ENCODE measurements at regions not wholly inside any gene's neighbourhood (a gene's known extent, or its start where the extent isn't known, plus 50 kb on each side); places are given as distances from the start of the nearest gene placed in this dataset.

- H3K9me3 Mint-ChIP-seq, result peaks cover 7% of the 10 kb centered on the region
- H3K27me3 Mint-ChIP-seq (ENCODE audit: low read depth), result peaks cover 5% of the 10 kb centered on the region; the same call in 1 of the 2 replicates
- peaks cover 9% of the 10 kb centered on the region for H3K4me1 Mint-ChIP-seq
- H3K4me3 Mint-ChIP-seq, result no peak overlapping the region
- no peak for DNase-seq (ENCODE audit: low spot score)
- H3K27ac Mint-ChIP-seq, result no peak overlapping the region
- no peaks in the 10 kb centered on the region for H3K36me3 Mint-ChIP-seq
- ATAC-seq, result no peak
- ChIA-PET CTCF (interaction anchor here (0.8 to 1.0 kb wide), 3 partner anchors 20 to 357 kb away, joined by 3 to 5 read pairs (median 3); no protein-coding TSS in a partner anchor), POLR2A (no interaction called here)
- TF ChIP-seq NR2C2 (CRISPR knock-in tag; IDR thresholded peaks at IDR 0.05) (no peak), CBFB (CRISPR knock-in tag; IDR thresholded peaks at IDR 0.05; ENCODE audit: low read depth) (no peak), ZNF138 (CRISPR knock-in tag; conservative IDR thresholded peaks at IDR 0.05) (no peak), SMAD4 (CRISPR knock-in tag; IDR thresholded peaks at IDR 0.05) (no peak), HMGA2 (CRISPR knock-in tag; IDR thresholded peaks at IDR 0.05) (no peak), ZNF317 (CRISPR knock-in tag; IDR thresholded peaks at IDR 0.05; ENCODE audit: borderline replicate concordance, low read depth) (no peak), ZMAT4 (CRISPR knock-in tag; IDR thresholded peaks at IDR 0.05) (no peak), ZNF512 (CRISPR knock-in tag; IDR thresholded peaks at IDR 0.05; ENCODE audit: borderline replicate concordance) (no peak), EMX1 (CRISPR knock-in tag; IDR thresholded peaks at IDR 0.05) (no peak), SOX15 (CRISPR knock-in tag; IDR thresholded peaks at IDR 0.05) (no peak), JAZF1 (CRISPR knock-in tag; IDR thresholded peaks at IDR 0.05) (no peak), MYBL2 (CRISPR knock-in tag; IDR thresholded peaks at IDR 0.05) (no peak)
- TF ChIP-seq, protein P1, sequence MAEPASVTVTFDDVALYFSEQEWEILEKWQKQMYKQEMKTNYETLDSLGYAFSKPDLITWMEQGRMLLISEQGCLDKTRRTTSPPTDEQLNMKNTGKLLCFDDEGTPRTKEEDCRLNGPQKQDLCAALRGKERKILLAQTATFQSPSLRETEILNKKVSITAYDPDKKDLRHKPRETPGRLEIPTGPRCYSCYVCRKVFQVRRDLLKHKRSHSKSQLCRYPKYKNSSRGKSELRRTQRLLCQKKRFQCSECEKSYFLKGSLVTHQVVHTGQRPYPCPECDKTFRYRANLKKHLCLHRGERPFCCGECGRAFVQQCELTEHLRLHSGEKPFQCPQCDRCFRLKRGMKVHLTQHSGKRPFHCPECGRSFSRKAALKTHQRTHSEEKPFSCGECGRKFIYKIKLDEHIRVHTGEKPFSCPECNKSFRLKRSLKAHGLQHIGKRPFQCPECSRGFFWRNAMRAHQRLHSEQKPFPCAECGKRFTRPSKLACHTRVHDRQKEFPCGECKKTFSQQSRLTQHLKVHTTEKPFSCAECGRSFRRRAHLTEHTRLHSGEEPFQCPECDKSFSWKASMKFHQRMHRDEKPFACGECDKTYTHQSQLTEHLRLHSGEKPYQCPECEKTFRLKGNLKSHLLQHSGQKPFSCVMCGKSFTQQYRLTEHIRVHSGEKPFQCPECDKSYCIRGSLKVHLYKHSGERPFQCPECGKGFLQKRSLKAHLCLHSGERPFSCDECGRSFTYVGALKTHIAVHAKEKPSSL (CRISPR knock-in tag; conservative IDR thresholded peaks at IDR 0.05), result no peak
- TF ChIP-seq, protein P2, sequence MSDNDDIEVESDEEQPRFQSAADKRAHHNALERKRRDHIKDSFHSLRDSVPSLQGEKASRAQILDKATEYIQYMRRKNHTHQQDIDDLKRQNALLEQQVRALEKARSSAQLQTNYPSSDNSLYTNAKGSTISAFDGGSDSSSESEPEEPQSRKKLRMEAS (CRISPR knock-in tag; IDR thresholded peaks at IDR 0.05), result no peak
- TF ChIP-seq, protein P3, sequence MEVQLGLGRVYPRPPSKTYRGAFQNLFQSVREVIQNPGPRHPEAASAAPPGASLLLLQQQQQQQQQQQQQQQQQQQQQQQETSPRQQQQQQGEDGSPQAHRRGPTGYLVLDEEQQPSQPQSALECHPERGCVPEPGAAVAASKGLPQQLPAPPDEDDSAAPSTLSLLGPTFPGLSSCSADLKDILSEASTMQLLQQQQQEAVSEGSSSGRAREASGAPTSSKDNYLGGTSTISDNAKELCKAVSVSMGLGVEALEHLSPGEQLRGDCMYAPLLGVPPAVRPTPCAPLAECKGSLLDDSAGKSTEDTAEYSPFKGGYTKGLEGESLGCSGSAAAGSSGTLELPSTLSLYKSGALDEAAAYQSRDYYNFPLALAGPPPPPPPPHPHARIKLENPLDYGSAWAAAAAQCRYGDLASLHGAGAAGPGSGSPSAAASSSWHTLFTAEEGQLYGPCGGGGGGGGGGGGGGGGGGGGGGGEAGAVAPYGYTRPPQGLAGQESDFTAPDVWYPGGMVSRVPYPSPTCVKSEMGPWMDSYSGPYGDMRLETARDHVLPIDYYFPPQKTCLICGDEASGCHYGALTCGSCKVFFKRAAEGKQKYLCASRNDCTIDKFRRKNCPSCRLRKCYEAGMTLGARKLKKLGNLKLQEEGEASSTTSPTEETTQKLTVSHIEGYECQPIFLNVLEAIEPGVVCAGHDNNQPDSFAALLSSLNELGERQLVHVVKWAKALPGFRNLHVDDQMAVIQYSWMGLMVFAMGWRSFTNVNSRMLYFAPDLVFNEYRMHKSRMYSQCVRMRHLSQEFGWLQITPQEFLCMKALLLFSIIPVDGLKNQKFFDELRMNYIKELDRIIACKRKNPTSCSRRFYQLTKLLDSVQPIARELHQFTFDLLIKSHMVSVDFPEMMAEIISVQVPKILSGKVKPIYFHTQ (CRISPR knock-in tag; IDR thresholded peaks at IDR 0.05), result no peak
Measured at GRCh38 chr18:46301081-46301480, 196.9 kb downstream of the HAUS1 start.

GRCh38 chr18:46301571-46301970 lies 197.4 kb downstream of the HAUS1 start:
- Mint-ChIP-seq H3K27me3 (ENCODE audit: low read depth) (peaks cover 5% of the 10 kb centered on the region; the same call in 1 of the 2 replicates), H3K4me1 (peaks cover 6% of the 10 kb centered on the region), H3K9me3 (peaks cover 11% of the 10 kb centered on the region), H3K36me3 (no peaks in the 10 kb centered on the region), H3K4me3 (no peak overlapping the region), H3K27ac (no peak overlapping the region)
- ATAC-seq (no peak), DNase-seq (ENCODE audit: low spot score) (no peak)
- CTCF ChIA-PET, result interaction anchor here (0.8 to 1.0 kb wide), 3 partner anchors 21 to 356 kb away, joined by 3 to 5 read pairs (median 3); no protein-coding TSS in a partner anchor
- POLR2A ChIA-PET, result no interaction called here
- TF ChIP-seq, protein P4, sequence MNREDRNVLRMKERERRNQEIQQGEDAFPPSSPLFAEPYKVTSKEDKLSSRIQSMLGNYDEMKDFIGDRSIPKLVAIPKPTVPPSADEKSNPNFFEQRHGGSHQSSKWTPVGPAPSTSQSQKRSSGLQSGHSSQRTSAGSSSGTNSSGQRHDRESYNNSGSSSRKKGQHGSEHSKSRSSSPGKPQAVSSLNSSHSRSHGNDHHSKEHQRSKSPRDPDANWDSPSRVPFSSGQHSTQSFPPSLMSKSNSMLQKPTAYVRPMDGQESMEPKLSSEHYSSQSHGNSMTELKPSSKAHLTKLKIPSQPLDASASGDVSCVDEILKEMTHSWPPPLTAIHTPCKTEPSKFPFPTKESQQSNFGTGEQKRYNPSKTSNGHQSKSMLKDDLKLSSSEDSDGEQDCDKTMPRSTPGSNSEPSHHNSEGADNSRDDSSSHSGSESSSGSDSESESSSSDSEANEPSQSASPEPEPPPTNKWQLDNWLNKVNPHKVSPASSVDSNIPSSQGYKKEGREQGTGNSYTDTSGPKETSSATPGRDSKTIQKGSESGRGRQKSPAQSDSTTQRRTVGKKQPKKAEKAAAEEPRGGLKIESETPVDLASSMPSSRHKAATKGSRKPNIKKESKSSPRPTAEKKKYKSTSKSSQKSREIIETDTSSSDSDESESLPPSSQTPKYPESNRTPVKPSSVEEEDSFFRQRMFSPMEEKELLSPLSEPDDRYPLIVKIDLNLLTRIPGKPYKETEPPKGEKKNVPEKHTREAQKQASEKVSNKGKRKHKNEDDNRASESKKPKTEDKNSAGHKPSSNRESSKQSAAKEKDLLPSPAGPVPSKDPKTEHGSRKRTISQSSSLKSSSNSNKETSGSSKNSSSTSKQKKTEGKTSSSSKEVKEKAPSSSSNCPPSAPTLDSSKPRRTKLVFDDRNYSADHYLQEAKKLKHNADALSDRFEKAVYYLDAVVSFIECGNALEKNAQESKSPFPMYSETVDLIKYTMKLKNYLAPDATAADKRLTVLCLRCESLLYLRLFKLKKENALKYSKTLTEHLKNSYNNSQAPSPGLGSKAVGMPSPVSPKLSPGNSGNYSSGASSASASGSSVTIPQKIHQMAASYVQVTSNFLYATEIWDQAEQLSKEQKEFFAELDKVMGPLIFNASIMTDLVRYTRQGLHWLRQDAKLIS (CRISPR knock-in tag; IDR thresholded peaks at IDR 0.05; ENCODE audit: borderline replicate concordance), result no peak
- TF ChIP-seq SP1 (CRISPR knock-in tag; conservative IDR thresholded peaks at IDR 0.05), result no peak
- TF ChIP-seq ESRRA (CRISPR knock-in tag; IDR thresholded peaks at IDR 0.05; ENCODE audit: borderline replicate concordance), result no peak
- no peak for TF ChIP-seq IRF1 (CRISPR knock-in tag; IDR thresholded peaks at IDR 0.05)
- TF ChIP-seq ELF4 (CRISPR knock-in tag; IDR thresholded peaks at IDR 0.05; ENCODE audit: low read depth), result no peak
- TF ChIP-seq ZNF232 (CRISPR knock-in tag; IDR thresholded peaks at IDR 0.05), result no peak
- no peak for TF ChIP-seq FOXK1 (CRISPR knock-in tag; IDR thresholded peaks at IDR 0.05)
- TF ChIP-seq, protein P5, sequence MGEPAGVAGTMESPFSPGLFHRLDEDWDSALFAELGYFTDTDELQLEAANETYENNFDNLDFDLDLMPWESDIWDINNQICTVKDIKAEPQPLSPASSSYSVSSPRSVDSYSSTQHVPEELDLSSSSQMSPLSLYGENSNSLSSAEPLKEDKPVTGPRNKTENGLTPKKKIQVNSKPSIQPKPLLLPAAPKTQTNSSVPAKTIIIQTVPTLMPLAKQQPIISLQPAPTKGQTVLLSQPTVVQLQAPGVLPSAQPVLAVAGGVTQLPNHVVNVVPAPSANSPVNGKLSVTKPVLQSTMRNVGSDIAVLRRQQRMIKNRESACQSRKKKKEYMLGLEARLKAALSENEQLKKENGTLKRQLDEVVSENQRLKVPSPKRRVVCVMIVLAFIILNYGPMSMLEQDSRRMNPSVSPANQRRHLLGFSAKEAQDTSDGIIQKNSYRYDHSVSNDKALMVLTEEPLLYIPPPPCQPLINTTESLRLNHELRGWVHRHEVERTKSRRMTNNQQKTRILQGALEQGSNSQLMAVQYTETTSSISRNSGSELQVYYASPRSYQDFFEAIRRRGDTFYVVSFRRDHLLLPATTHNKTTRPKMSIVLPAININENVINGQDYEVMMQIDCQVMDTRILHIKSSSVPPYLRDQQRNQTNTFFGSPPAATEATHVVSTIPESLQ (CRISPR knock-in tag; IDR thresholded peaks at IDR 0.05), result no peak
